Breast epithelium (tissue), 3 donors: ENCODE measurements at regions not wholly inside any gene's neighbourhood (a gene's known extent, or its start where the extent isn't known, plus 50 kb on each side); places are given as distances from the start of the nearest gene placed in this dataset.
"Not testable (repeated sequence)": the region's sequence is repeated elsewhere in the genome, so short reads cannot be mapped to it uniquely, and the experiment has no call there.

Experiments used
- CTCF ChIP-seq, 3 donors: fragments of 450-650 bp; IDR thresholded peaks; one replicate each; pipeline ENCODE4 v1.5.1; 2016 to 2017; ENCODE audit warnings: antibody characterized with exemption in 3 of 3, mild to moderate bottlenecking in 3 of 3, moderate library complexity in 3 of 3
- POLR2A ChIP-seq: fragments of 450-650 bp; IDR thresholded peaks from one replicate; pipeline ENCODE4 v1.6.1; 2016; ENCODE audit warnings: antibody characterized with exemption, mild to moderate bottlenecking, moderate library complexity
- POLR2AphosphoS5 ChIP-seq, 3 donors: sonication (generic); formaldehyde crosslinking; IDR thresholded peaks; one replicate each; pipeline ENCODE4 v1.6.1; 2017; ENCODE audit warnings: antibody characterized with exemption in 3 of 3

- TF ChIP-seq CTCF (IDR thresholded peaks at IDR 0.05); POLR2A; POLR2AphosphoS5 (IDR thresholded peaks at IDR 0.05): not testable (repeated sequence)
Measured at GRCh38 chr3:106075731-106076130, 206.9 kb upstream of the CBLB start.
